Liver (tissue), 8 donors: ENCODE measurements at regions not wholly inside any gene's neighbourhood (a gene's known extent, or its start where the extent isn't known, plus 50 kb on each side); places are given as distances from the start of the nearest gene placed in this dataset.

ENCODE experiments used
- DNase-seq: peaks from one replicate; pipeline ENCODE4 v3.0.0-alpha.2; 2017; ENCODE audit warnings: low spot score
- H3K27ac ChIP-seq, 2 donors: one replicate each; pipeline ENCODE4 v1.7.0; 2013; ENCODE audit warnings: inconsistent platforms in 2 of 2, low read length in 2 of 2, control low read depth in 1 of 2, low read depth in 1 of 2, mild to moderate bottlenecking in 1 of 2
- H3K27me3 ChIP-seq, 4 donors: one replicate each; pipeline versions ENCODE4 v1.6.1 to v1.7.0; 2013; ENCODE audit warnings: low read length in 3 of 4, inconsistent platforms in 1 of 4, mild to moderate bottlenecking in 1 of 4, moderate library complexity in 1 of 4; ENCODE audit not compliant: control insufficient read depth in 4 of 4, insufficient read depth in 4 of 4
- H3K36me3 ChIP-seq, 4 donors: one replicate each; pipeline versions ENCODE4 v1.6.1 to v1.7.0; 2013; ENCODE audit warnings: low read length in 3 of 4, mild to moderate bottlenecking in 3 of 4, low read depth in 1 of 4, moderate library complexity in 1 of 4; ENCODE audit not compliant: control insufficient read depth in 4 of 4, insufficient read depth in 3 of 4
- H3K4me1 ChIP-seq, 4 donors: one replicate each; pipeline versions ENCODE4 v1.6.1 to v1.7.0; 2013; ENCODE audit warnings: low read length in 3 of 4, mild to moderate bottlenecking in 3 of 4, moderate library complexity in 1 of 4; ENCODE audit not compliant: control insufficient read depth in 4 of 4, insufficient read depth in 4 of 4
- H3K4me3 ChIP-seq, 3 donors: one replicate each; pipeline versions ENCODE4 v1.6.1 to v1.7.0; 2013; ENCODE audit warnings: low read length in 3 of 3, control low read depth in 1 of 3, low read depth in 1 of 3, mild to moderate bottlenecking in 1 of 3
- H3K9ac ChIP-seq, 2 donors: one replicate each; pipeline ENCODE4 v1.7.0; 2013; ENCODE audit warnings: low read length in 2 of 2, mild to moderate bottlenecking in 2 of 2, moderate library complexity in 2 of 2, control low read depth in 1 of 2, low read depth in 1 of 2
- H3K9me3 ChIP-seq, 4 donors: one replicate each; pipeline versions ENCODE4 v1.6.1 to v1.7.0; 2013; ENCODE audit warnings: low read length in 3 of 4; ENCODE audit not compliant: control insufficient read depth in 4 of 4
- EGR1 ChIP-seq, 2 donors: IDR thresholded peaks; 2 replicates each; pipeline ENCODE4 v1.6.1; 2016 to 2018; ENCODE audit warnings: antibody characterized with exemption in 2 of 2, low read depth in 2 of 2
- FOXA1 ChIP-seq: IDR thresholded peaks from 2 replicates; pipeline ENCODE4 v1.6.1; 2016; ENCODE audit warnings: antibody characterized with exemption
- FOXA2 ChIP-seq: IDR thresholded peaks from 2 replicates; pipeline ENCODE4 v1.6.1; 2016; ENCODE audit warnings: antibody characterized with exemption
- GABPA ChIP-seq, 2 donors: IDR thresholded peaks in 1 of 2; conservative IDR thresholded peaks in 1 of 2; 2 replicates each; pipeline ENCODE4 v1.6.1; 2016; ENCODE audit warnings: antibody characterized with exemption in 2 of 2, mild to moderate bottlenecking in 1 of 2, moderate library complexity in 1 of 2
- HNF4A ChIP-seq, 2 donors: conservative IDR thresholded peaks; 2 replicates each; pipeline ENCODE4 v1.6.1; 2016; ENCODE audit warnings: antibody characterized with exemption in 2 of 2, mild to moderate bottlenecking in 2 of 2
- HNF4G ChIP-seq: IDR thresholded peaks from 2 replicates; pipeline ENCODE4 v1.6.1; 2016; ENCODE audit warnings: antibody characterized with exemption
- NR2F2 ChIP-seq: IDR thresholded peaks from 2 replicates; pipeline ENCODE4 v1.6.1; 2016; ENCODE audit warnings: antibody characterized with exemption
- RXRA ChIP-seq, 2 donors: IDR thresholded peaks; 2 replicates each; pipeline ENCODE4 v1.6.1; 2017 to 2018; ENCODE audit warnings: antibody characterized with exemption in 2 of 2, mild to moderate bottlenecking in 1 of 2
- SP1 ChIP-seq: IDR thresholded peaks from 2 replicates; pipeline ENCODE4 v1.6.1; 2018; ENCODE audit warnings: antibody characterized with exemption, mild to moderate bottlenecking
- TAF1 ChIP-seq: conservative IDR thresholded peaks from 2 replicates; pipeline ENCODE4 v1.6.1; 2016; ENCODE audit warnings: antibody characterized with exemption, mild to moderate bottlenecking
- YY1 ChIP-seq: IDR thresholded peaks from 2 replicates; pipeline ENCODE4 v1.6.1; 2016; ENCODE audit warnings: antibody characterized with exemption, mild to moderate bottlenecking
- WGBS: extraction: QIAGEN DNeasy Blood & Tissue Kit; methylation state at CpG from one replicate; pipeline ENCODE4 v1.1.7; 2013; 5-methylcytosine and 5-hydroxymethylcytosine counted together
- TF ChIP-seq, protein P1 (sequence below): IDR thresholded peaks from 2 replicates; pipeline ENCODE4 v1.6.1; 2016; ENCODE audit warnings: antibody characterized with exemption
- TF ChIP-seq, protein P2 (sequence below): fragments of 150-350 bp; IDR thresholded peaks from 2 replicates; pipeline ENCODE4 v1.5.1; 2017; ENCODE audit warnings: improper control_type of control experiment, low read depth, low read length; ENCODE audit not compliant: missing input control
- TF ChIP-seq, protein P3 (sequence below): IDR thresholded peaks from 2 replicates; pipeline ENCODE4 v1.6.1; 2016; ENCODE audit warnings: antibody characterized with exemption, mild to moderate bottlenecking
- TF ChIP-seq, protein P4 (sequence below): IDR thresholded peaks from 2 replicates; pipeline ENCODE4 v1.6.1; 2016; ENCODE audit warnings: antibody characterized with exemption
- TF ChIP-seq, protein P5 (sequence below): IDR thresholded peaks from 2 replicates; pipeline ENCODE4 v1.6.1; 2016; ENCODE audit warnings: antibody characterized with exemption
- donor health status: healthy.
- donor health status: healthy.
- donor health status: healthy.
- donor health status: healthy.
- donor health status: healthy.

DNA sequence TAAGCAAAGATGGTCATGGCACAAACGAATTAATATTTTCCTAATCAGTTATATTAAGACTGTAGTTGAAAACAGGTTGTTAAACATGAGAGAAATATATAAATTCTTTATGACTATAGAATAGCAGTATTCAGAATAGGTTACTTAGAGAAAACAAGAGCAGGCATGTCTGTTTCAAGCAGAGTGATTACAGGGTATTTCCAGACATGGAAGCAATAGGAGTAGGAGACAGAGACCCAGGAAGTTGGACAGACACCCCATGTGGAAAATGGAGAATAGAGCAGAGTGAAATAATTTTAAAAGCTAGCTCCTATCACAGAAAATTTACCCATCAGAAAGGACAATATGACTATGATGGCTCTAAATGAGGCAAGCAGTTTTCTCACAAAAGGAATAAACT, 111.5 kb downstream of the IZUMO3 start:
- no peak for DNase-seq
- Histone ChIP-seq H3K27ac (no peak overlapping the region), H3K27me3 (no peaks in the 10 kb centered on the region), H3K4me1 (no peaks in the 10 kb centered on the region), H3K9ac (no peak overlapping the region), H3K4me3 (no peak overlapping the region), H3K36me3 (no peaks in the 10 kb centered on the region), H3K9me3 (no peaks in the 10 kb centered on the region)
- TF ChIP-seq HNF4A (conservative IDR thresholded peaks at IDR 0.05) (no peak), RXRA (IDR thresholded peaks at IDR 0.05) (no peak), NR2F2 (no peak), YY1 (no peak), FOXA2 (no peak), SP1 (no peak), FOXA1 (no peak), TAF1 (no peak), GABPA (IDR thresholded peaks at IDR 0.05 in 1 of 2, conservative IDR thresholded peaks at IDR 0.05 in 1 of 2) (no peak), EGR1 (IDR thresholded peaks at IDR 0.05; ENCODE audit: low read depth in 2 of 2) (no peak)
- TF ChIP-seq, protein P1, sequence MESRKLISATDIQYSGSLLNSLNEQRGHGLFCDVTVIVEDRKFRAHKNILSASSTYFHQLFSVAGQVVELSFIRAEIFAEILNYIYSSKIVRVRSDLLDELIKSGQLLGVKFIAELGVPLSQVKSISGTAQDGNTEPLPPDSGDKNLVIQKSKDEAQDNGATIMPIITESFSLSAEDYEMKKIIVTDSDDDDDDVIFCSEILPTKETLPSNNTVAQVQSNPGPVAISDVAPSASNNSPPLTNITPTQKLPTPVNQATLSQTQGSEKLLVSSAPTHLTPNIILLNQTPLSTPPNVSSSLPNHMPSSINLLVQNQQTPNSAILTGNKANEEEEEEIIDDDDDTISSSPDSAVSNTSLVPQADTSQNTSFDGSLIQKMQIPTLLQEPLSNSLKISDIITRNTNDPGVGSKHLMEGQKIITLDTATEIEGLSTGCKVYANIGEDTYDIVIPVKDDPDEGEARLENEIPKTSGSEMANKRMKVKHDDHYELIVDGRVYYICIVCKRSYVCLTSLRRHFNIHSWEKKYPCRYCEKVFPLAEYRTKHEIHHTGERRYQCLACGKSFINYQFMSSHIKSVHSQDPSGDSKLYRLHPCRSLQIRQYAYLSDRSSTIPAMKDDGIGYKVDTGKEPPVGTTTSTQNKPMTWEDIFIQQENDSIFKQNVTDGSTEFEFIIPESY, result no peak
- TF ChIP-seq, protein P2, sequence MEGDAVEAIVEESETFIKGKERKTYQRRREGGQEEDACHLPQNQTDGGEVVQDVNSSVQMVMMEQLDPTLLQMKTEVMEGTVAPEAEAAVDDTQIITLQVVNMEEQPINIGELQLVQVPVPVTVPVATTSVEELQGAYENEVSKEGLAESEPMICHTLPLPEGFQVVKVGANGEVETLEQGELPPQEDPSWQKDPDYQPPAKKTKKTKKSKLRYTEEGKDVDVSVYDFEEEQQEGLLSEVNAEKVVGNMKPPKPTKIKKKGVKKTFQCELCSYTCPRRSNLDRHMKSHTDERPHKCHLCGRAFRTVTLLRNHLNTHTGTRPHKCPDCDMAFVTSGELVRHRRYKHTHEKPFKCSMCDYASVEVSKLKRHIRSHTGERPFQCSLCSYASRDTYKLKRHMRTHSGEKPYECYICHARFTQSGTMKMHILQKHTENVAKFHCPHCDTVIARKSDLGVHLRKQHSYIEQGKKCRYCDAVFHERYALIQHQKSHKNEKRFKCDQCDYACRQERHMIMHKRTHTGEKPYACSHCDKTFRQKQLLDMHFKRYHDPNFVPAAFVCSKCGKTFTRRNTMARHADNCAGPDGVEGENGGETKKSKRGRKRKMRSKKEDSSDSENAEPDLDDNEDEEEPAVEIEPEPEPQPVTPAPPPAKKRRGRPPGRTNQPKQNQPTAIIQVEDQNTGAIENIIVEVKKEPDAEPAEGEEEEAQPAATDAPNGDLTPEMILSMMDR, result no peak
- TF ChIP-seq, protein P3, sequence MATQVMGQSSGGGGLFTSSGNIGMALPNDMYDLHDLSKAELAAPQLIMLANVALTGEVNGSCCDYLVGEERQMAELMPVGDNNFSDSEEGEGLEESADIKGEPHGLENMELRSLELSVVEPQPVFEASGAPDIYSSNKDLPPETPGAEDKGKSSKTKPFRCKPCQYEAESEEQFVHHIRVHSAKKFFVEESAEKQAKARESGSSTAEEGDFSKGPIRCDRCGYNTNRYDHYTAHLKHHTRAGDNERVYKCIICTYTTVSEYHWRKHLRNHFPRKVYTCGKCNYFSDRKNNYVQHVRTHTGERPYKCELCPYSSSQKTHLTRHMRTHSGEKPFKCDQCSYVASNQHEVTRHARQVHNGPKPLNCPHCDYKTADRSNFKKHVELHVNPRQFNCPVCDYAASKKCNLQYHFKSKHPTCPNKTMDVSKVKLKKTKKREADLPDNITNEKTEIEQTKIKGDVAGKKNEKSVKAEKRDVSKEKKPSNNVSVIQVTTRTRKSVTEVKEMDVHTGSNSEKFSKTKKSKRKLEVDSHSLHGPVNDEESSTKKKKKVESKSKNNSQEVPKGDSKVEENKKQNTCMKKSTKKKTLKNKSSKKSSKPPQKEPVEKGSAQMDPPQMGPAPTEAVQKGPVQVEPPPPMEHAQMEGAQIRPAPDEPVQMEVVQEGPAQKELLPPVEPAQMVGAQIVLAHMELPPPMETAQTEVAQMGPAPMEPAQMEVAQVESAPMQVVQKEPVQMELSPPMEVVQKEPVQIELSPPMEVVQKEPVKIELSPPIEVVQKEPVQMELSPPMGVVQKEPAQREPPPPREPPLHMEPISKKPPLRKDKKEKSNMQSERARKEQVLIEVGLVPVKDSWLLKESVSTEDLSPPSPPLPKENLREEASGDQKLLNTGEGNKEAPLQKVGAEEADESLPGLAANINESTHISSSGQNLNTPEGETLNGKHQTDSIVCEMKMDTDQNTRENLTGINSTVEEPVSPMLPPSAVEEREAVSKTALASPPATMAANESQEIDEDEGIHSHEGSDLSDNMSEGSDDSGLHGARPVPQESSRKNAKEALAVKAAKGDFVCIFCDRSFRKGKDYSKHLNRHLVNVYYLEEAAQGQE, result no peak
- TF ChIP-seq, protein P4, sequence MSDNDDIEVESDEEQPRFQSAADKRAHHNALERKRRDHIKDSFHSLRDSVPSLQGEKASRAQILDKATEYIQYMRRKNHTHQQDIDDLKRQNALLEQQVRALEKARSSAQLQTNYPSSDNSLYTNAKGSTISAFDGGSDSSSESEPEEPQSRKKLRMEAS, result no peak
- 25% methylated on average over 1 of the region's 1 CpG for WGBS

DNA sequence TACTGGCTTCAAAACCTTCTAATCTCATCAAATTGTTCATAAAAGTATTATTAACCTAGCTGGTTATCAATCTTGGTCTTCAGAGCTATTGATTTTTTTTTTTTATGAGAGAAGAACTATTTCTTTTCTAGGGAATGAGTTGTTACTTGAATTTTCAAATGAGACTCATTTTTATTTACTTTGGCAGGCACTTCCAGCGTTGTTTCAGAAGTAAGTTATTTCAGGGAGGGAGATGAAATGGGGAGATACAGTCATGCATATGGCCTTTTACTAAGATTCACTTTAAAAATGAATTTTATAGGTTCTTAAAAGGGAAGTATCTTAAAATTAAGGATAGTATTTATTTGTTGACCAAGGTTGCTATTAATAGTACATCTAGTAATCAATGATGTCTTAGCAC, 129.6 kb downstream of the IZUMO3 start:
- Histone ChIP-seq H3K4me1 (no peaks in the 10 kb centered on the region), H3K4me3 (no peak overlapping the region), H3K9ac (no peak overlapping the region), H3K9me3 (no peaks in the 10 kb centered on the region), H3K27me3 (no peaks in the 10 kb centered on the region), H3K27ac (no peak overlapping the region), H3K36me3 (no peaks in the 10 kb centered on the region)
- DNase-seq, result no peak
- WGBS, result 49% methylated on average over 1 of the region's 1 CpG
- TF ChIP-seq, protein P5, sequence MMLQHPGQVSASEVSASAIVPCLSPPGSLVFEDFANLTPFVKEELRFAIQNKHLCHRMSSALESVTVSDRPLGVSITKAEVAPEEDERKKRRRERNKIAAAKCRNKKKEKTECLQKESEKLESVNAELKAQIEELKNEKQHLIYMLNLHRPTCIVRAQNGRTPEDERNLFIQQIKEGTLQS, result no peak
- TF ChIP-seq HNF4G (no peak), TAF1 (no peak), SP1 (no peak), HNF4A (conservative IDR thresholded peaks at IDR 0.05) (no peak), YY1 (no peak), FOXA2 (no peak)
- TF ChIP-seq, protein P1, result no peak
- TF ChIP-seq, protein P3, result no peak
- TF ChIP-seq, protein P2, result no peak
